SHP77 treated with DMSO at 0.1 percent for 48 hours (cell line): ENCODE measurements at regions not wholly inside any gene's neighbourhood (a gene's known extent, or its start where the extent isn't known, plus 50 kb on each side); places are given as distances from the start of the nearest gene placed in this dataset.
"Not testable (repeated sequence)": the region's sequence is repeated elsewhere in the genome, so short reads cannot be mapped to it uniquely, and the experiment has no call there.

Experiments used
- DNase-seq: peaks from one replicate; lab custom pipeline; 2025; lab: John Stamatoyannopoulos, UW

DNA sequence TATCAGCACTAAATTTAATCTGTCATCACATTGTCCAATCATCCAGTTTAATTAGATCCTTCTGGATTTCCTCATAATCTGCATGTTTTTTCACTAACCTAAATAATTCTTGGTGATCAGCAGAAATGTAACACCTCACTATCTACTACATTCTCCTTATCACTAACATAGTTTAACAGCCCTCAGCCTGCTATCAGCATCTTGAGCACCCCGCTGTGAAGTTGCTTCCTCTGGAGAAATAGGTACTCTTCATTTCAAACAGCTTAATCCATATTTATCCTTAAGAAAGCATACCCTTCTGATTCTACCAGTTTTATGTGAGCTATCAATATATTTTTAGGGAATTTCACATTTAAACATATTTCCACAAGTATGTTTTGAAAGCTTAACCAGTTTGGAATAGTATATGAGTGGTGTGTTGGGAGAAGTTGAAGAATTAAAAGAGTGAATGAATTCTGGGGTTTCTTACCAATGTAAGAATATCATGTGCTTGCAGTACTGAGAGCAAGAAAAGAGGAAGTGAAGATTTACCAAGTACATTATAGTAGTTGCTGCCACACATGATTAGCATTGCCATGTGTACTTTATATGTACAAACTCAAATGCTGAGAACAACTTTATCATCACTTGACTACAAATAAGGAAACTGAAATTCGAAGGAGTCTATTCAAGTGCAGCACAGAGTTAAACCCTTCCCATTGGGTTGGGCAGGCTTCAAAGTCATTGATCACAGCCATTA is 771.1 kb upstream of the ADGRL4 start:
- DNase-seq, result no peak

DNA sequence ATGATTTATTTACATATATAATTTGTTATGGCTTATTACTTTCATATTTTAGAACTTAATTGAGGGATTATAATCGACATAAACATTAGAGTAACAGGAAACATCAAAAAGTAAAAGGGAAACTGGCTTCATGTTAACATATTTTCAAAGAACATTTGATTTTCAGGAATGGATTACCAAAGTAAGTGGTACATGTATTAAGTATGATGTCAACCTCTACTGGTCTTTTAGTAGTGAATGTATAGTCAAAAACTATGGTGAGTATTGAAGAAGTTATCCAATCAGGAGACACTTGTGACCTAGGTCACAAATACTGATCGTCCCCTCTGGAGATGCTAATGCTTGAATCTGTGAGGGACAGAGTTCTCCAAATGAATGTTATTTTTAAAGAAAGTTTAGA is 768.9 kb upstream of the ADGRL4 start:
- no peak for DNase-seq

DNA sequence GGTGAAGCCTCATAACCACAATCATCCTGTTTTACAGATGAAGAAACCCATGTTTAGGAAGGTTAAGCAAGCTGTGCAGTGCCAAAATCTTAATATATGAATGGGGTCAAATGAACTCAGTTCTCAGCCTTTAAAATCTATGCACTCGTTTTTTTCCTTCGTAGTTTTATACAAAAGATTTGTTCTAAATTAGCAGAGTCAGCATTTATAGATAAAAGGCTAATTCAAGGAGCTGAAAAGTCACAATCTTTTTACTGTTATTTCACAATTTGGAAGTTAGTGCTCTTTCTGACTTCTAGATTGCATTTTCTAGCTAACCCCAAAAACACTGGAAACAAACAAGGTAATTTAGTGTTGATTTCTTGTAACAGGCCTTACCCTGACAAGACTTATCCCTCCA is 766.9 kb upstream of the ADGRL4 start:
- DNase-seq, result no peak

DNA sequence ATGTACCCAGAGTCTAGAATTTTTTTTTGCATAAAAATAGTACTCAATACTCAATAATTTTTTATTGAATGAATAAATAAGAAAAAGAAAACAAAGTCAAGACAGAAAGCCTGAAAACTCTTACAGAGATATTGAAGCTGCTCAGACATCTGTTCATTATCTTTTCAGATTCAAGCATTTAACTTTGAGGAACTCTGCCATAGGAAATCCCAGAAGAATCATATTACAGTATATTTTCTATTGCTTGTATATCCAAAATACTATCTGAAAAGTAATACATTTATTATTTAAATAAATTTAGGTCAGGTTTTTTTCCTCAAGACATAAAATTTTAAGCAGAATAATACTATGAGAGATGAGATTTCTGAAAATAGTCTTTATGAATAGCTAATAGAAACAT is 755.9 kb upstream of the ADGRL4 start:
- DNase-seq, result no peak

DNA sequence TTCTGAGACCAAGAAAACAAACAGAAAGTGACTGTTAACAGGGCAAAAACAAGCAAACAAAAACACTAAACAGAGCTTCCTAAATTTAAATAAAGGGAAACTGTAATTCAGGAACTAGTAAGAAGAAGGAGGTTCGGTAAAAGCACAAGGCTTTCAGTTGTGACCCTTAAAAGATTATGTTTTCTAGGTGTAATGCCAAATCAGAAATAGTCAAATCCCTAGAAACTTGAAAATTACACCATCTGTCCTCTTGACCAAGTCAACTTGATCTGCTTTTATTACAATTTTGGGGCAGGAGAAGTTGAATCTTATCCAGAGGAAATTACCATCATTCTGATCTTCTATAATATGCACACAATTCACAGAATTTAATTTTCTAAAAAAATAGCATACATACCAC is 754.0 kb upstream of the ADGRL4 start:
- DNase-seq, result no peak

DNA sequence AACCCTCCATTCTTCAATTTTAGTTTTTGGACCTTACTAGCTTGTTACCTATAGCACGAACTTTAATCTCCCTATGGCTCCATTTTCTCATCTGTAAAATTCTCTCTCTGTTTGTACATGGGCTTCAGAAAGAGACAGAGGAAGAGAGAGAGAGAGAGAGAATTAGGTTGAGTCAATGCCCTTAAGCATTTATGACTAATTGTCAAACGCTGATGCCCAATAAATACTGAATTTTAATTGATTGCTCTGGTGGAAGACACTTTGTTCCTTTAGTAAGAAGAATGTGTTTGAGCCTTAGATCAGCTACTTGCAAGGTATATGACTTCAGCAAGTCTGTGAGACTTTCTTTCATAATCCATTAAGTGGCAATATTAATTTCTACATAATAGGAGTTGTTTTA is 743.1 kb upstream of the ADGRL4 start:
- DNase-seq, result no peak

DNA sequence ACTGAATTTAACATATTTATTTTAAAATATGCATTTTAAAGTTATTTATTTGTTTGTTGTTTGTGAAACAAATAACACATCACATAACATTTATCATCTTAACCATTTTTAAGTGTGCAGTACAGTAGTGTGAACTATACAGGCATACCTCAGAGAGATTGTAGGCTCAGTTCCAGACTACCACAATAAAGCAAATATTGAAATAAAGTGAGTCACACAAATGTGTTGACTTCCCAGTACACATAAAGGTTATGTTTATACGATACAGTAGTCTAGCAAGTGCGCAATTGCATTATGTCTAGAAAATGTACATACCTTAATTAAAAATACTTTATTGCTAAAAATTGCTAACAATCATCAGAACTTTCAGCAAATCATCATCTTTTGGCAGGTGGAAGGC is 739.4 kb upstream of the ADGRL4 start:
- DNase-seq, result peak; percentile 22

DNA sequence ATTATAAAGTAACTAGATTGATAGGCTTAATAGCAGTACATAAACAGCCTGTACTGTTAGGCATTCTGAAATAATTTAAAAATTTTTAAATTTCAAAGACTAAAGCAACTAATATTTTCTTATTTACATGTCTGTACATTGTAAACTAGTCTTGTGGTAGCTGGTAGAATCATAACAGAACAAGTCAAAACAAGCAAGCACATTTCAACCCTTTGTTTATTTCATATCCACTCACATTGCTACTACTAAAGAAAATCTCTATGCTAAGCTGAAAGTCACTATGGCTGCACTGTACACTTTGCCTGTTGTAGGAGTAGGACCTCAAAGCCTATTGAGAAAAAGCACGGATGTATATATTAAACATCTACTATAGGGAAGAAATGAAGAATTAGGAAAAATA is 738.2 kb upstream of the ADGRL4 start:
- DNase-seq, result no peak

DNA sequence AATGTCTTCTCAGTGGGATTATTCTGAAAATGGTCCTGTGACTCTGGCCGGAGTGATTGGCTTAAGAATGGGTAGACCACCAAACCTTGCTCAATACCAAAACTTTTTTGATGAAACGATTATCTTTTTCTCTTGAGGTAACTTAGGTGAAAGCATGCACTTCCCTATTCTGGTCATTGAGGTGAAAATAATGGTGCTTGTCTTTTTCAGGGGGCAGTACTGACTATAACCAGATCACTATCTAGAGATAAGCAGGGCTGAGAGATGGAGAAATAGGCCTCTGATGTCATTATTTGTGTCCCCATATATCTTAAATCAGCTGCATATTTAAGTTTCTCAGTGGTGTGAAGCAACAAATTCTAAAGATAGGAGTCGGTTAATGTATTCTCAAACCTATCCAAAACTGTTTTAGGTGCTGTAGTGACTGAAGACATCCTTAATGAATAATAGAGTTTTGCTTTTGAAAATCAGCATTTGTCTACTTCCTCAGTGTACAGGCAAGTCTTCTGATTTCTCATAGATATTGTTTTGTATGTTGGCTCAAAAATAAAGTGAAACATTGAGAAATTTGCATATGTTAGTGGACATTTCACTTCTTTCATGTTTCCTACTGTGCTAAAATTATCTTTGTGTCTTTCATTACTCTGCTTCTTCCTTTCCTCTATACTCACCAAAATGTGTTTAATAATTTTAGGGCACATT is 735.3 kb upstream of the ADGRL4 start:
- DNase-seq, result no peak

DNA sequence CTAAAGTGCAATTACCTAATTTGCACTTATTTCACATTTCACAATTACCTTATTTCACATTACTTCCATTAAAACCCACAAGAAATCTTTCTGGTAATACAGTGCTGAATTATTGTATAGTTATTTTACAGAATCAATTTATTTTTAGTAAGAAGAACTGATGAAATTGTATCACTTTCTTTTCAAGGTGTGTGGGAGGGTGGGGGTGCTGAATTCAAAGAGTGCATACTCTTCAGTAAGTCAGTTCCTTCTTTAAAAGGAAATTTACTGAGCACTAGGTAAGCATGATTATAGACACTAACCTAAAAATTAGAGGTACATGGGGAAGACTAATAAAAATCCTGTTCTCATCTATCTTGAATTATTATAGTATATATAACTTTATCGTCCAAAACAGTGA is 731.6 kb upstream of the ADGRL4 start:
- DNase-seq, result no peak

DNA sequence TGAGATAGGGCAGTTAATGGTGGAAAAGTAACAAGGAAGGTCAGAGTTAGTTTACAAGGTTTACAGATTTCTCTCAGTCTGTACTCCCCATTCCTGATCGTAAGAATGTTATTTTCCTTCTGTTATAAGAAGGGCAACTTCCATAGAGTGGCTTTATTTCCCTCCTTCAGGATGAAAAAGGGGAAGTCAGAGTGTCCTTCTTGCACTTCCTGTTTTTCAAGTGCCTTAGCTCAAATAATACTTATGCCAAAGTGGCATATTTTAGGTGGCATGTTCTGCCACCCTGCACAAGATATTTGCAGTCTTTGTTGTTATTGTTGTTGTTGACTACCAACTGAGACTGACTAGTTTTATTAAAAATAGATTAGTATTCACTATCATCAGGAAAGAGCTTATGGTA is 730.7 kb upstream of the ADGRL4 start:
- DNase-seq, result no peak

DNA sequence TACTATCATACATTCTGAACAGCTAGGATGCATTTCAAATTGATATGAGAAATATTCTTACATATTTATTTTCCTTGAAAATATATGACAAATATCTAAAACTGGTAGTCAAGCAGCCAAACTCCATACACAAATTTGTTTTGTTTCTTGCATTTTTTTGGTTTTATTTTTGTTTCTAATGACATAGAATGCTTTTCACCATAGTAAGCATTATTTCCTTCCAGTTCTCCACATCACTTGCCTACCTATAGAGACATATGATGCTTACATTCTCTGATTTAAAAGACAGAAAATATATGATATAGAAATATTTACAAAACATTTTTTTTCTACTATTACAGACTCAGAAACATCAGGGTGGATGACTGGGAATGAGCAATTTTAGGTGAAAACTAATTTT is 726.4 kb upstream of the ADGRL4 start:
- DNase-seq, result no peak

DNA sequence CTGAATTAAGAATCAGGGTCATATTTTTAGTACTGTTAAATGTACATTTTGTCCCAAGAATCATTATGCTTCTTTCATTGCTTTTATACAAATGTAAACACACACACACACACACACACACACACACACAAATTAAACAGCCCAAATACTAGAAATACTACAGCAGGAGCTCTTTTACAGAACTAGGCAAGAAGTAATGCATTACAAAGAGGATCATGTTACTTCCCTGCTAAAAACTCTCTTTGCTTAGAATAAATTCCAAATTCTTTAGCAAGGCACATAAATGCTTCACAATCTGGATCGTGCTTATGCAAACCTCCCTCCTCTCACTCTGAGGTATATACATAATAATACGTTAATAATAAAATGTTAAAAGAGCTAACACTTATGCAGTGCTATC is 720.4 kb upstream of the ADGRL4 start:
- DNase-seq, result no peak

DNA sequence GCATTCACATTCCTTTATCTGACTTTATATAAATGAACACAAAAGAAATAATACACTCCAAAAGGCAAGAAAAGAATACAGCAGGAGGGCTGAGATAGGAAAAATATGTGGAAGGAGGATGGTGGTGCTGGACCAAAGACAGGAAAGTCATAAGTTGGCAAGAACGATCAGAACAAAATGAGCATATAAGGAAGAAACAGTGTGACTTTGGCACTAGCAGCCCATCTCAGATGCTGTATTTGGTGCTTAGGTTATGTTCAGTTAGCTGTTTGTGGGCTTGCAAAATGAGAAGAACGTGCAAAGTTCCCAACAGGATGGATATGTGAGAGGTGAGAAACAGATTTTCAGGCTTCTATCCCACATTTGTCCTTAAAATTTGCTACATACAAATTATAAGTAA is 719.8 kb upstream of the ADGRL4 start:
- no peak for DNase-seq

DNA sequence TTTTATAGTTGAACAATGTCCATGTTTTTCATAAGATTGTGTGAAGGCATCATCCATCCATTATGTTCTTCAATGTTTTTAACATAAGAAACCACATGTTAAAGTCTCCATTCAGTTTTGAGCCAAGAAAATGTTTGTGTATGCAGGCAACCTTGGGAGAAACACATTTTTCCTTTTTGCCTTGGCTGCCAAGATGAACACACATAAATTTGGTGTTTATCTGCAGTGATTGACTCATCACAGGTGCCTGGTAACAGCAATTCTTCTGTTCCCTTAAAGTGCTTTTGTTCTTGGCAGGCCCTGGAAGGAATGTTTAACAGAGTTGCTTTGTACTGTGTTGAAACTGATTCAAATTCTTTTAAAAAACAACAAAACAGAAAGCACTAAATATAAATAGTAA is 709.9 kb upstream of the ADGRL4 start:
- DNase-seq, result no peak

DNA sequence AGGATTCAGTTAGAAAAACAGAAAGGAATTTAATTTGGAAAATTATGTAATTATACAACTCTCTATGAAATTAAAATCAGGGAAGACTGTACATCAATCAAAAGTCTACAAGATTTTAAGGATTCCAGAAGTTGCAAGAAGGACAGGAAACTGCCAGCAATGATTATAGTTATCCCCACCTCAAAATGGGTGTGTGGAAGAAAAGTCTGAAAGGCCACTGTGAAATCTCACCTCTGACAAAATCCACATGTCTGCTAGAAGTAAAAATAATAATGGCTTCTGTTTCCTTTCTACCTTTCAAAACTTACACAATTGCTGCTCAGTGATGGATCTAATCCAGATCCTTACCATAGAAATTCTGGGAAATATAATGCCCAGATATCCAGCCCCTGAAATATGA is 708.1 kb upstream of the ADGRL4 start:
- no peak for DNase-seq

DNA sequence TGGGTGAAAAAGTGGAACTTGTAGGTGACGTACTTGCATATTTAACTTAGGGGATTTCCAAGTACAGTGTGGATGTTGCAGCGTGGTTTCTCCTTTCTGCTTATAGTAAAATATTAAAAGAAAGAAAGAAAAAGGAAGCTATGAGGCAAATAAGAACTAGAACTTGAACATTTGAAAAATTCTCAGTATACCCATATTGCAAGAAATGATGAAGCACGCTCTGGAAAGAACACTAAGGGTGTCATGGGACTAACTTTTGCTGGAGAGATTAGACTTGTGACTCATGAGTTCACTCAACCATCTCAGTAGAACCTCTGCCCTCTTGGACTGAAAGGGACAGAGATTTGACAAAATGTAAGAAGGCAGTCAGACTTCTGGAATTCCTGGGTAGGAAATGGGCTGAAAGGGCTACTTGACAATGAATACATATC is 704.5 kb upstream of the ADGRL4 start:
- no peak for DNase-seq

DNA sequence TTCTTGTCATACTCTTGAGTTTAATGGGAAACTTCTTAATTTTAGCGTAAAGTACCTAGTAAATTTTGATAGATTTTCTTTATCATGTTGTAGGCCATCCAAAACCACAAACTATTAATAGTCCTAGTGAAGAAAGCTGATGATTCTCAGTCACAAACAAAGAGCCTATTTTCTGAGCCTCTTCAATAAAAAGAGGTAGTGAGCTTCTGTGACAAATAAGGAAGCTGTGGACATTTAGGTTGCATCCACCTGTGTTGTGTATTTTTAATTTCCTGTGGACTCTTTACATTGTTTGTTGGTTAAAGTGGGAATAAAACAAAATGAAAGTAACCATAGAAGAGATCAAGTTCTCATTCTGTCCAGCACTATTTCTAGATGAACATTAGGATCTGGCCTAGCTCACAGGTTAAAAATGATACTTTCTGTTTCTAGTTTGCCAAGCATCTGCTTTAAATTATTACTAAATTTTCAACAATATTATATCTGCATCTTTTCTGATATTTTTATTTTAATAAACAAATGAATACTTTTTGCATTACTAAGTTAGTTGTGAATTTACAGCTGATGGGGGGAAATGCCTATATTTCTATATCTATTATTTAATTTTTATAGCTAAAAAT is 702.2 kb upstream of the ADGRL4 start:
- DNase-seq, result no peak

DNA sequence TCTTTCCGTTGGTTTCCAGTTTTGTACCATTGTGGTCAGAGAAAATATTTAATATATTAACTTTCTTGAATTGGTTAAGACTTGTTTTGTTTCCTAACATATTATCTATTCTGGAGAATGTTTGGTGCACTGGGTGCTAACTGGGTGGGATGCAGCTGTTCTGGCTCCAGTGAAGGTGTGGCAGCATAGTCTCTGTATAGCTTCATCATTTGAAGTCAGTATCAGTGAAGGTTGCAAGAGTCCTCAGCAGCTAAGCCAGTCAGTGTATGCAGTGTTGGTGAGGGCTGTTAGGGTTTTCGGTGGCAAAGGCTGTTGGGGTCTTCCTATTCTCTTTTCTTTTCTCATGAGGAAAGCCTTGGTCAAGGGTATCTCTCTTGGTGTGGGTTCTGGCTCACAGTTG is 698.7 kb upstream of the ADGRL4 start:
- no peak for DNase-seq

DNA sequence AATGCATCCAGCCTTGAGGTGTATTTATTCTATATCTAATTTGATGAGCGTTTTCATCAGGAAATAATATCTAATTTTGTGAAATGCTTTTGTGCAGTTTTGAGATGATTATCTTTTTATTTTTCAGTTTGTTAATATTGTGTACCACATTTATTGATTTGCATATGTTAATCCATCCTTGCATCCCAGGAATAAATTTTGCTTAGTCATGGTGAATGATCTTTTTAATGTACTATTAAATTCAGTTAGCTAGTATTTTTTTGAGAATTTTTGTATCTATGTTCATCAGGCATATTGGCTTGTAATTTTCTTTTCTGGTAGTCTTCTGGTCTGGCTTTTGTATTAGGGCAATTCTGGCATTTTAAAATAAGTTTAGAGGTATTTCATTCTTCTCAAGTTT is 697.5 kb upstream of the ADGRL4 start:
- DNase-seq, result no peak

DNA sequence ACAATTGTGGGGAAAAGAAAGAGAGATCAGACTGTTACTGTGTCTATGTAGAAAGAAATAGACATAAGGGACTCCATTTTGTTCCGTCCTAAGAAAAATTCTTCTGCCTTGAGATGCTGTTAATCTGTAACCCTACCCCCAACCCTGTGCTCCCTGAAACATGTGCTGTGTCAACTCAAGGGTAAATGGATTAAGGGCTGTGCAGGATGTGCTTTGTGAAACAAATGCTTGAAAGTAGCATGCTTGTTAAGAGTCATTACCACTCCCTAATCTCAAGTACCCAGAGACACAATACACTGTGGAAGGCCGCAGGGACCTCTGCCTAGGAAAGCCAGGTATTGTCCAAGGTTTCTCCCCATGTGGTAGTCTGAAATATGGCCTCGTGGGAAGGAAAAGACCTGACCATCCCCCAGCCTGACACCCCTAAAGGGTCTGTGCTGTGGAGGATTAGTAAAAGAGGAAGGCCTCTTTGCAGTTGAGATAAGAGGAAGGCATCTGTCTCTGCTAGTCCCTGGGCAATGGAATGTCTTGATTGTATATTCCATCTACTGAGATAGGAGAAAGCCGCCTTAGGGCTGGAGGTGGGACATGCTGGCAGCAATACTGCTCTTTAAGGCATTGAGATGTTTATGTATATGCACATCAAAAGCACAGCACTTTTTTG is 695.9 kb upstream of the ADGRL4 start:
- DNase-seq, result not testable (repeated sequence)

DNA sequence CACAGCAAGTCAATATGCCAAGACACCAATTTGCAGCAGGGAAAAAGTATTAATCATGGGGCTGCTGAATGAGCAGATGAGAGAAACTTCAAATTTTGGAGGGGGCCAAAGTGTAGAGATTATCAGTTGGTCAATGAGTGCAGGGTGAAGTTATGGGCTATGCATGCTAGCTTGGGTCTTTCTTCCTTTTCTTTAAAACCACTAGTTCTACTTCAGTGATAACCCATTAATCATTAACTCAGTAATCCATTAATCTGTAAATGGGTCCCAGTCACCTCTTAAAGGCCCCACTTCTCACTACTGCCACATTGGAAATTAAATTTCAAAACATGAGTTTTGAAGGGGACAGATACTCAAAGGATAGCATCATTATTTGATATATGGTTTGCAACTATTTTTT is 688.6 kb upstream of the ADGRL4 start:
- no peak for DNase-seq

DNA sequence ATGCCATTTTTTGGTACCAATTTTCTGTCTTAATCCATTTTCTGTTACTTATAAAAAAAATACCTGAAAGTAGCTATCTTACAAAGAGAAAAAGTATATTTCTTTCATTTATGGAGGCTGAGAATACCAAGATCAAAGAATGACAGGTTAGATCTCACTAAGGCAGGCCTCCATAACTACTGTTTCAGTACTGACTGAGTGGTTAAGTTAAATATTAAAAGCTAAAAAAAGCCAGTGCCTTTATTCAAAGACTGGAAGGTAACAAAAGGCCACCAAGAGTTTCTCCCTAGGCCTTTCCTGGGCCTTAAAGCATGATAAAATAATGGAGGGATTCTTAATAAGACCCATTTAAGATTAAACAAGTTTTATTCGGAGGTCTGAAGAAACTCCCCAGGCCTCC is 687.7 kb upstream of the ADGRL4 start:
- no peak for DNase-seq
